Suprapubic skin (tissue), 4 donors: ENCODE measurements at regions not wholly inside any gene's neighbourhood (a gene's known extent, or its start where the extent isn't known, plus 50 kb on each side); places are given as distances from the start of the nearest gene placed in this dataset.
"Not testable (repeated sequence)": the region's sequence is repeated elsewhere in the genome, so short reads cannot be mapped to it uniquely, and the experiment has no call there.

Experiments used
- DNase-seq, 2 donors: peaks; one replicate each; pipeline ENCODE4 v3.0.0-alpha.2; 2019; ENCODE audit warnings: low spot score in 2 of 2
- H3K27ac ChIP-seq: fragments of 200-600 bp; sonication (generic); one replicate; pipeline ENCODE4 v1.5.1; 2019
- H3K27me3 ChIP-seq: fragments of 200-600 bp; sonication (generic); one replicate; pipeline ENCODE4 v1.5.1; 2019
- H3K36me3 ChIP-seq: fragments of 200-600 bp; sonication (generic); one replicate; pipeline ENCODE4 v1.5.1; 2019
- H3K4me1 ChIP-seq: fragments of 200-600 bp; sonication (generic); one replicate; pipeline ENCODE4 v1.5.1; 2019
- H3K4me3 ChIP-seq: fragments of 200-600 bp; sonication (generic); one replicate; pipeline ENCODE4 v1.5.1; 2019; ENCODE audit warnings: mild to moderate bottlenecking
- H3K9me3 ChIP-seq: fragments of 200-600 bp; sonication (generic); one replicate; pipeline ENCODE4 v1.5.1; 2019
- CTCF ChIP-seq, 2 donors: fragments of 200-600 bp in 1 of 2; fragments of 450-650 bp in 1 of 2; sonication (generic) in 1 of 2; IDR thresholded peaks; one replicate each; pipeline ENCODE4 v1.5.1; 2016 to 2019; ENCODE audit warnings: antibody characterized with exemption in 2 of 2, mild to moderate bottlenecking in 1 of 2, moderate library complexity in 1 of 2
- EP300 ChIP-seq: sonication (generic); formaldehyde crosslinking; IDR thresholded peaks from one replicate; pipeline ENCODE4 v1.6.1; 2017; ENCODE audit warnings: antibody characterized with exemption
- POLR2A ChIP-seq, 2 donors: fragments of 450-650 bp; IDR thresholded peaks; one replicate each; pipeline ENCODE4 v1.6.1; 2017; ENCODE audit warnings: antibody characterized with exemption in 2 of 2, mild to moderate bottlenecking in 2 of 2, moderate library complexity in 2 of 2
- POLR2AphosphoS5 ChIP-seq, 3 donors: sonication (generic); formaldehyde crosslinking; IDR thresholded peaks; one replicate each; pipeline ENCODE4 v1.6.1; 2017; ENCODE audit warnings: antibody characterized with exemption in 3 of 3
- WGBS: methylation state at CpG from one replicate; pipeline ENCODE4 v1.1.5; 2018; 5-methylcytosine and 5-hydroxymethylcytosine counted together

- H3K27me3 ChIP-seq = no peaks in the 10 kb centered on the region
- no peak overlapping the region for H3K4me3 ChIP-seq
- DNase-seq = no peak
- H3K36me3 ChIP-seq = no peaks in the 10 kb centered on the region
- no peak overlapping the region for H3K27ac ChIP-seq
- peaks cover 4% of the 10 kb centered on the region for H3K4me1 ChIP-seq
- WGBS = 10% methylated on average over 2 of the region's 2 CpGs
- TF ChIP-seq POLR2AphosphoS5 (IDR thresholded peaks at IDR 0.05) (no peak), EP300 (no peak), CTCF (IDR thresholded peaks at IDR 0.05) (no peak), POLR2A (IDR thresholded peaks at IDR 0.05) (no peak)
- no peaks in the 10 kb centered on the region for H3K9me3 ChIP-seq
These were observed 124.7 kb downstream of the NPIPB5 start for GRCh38 chr16:22635357-22635761.

- Histone ChIP-seq H3K27me3 (no peaks in the 10 kb centered on the region), H3K4me3 (no peak overlapping the region), H3K36me3 (no peaks in the 10 kb centered on the region), H3K9me3 (no peaks in the 10 kb centered on the region), H3K4me1 (peaks cover 4% of the 10 kb centered on the region), H3K27ac (no peak overlapping the region)
- no peak for DNase-seq
- 50% methylated on average over 6 of the region's 6 CpGs for WGBS
- TF ChIP-seq CTCF (IDR thresholded peaks at IDR 0.05) = no peak
- TF ChIP-seq POLR2A (IDR thresholded peaks at IDR 0.05) = no peak
- TF ChIP-seq POLR2AphosphoS5 (IDR thresholded peaks at IDR 0.05) = no peak
- TF ChIP-seq EP300 = no peak
These were observed 125.1 kb downstream of the NPIPB5 start for GRCh38 chr16:22635801-22636200.

GRCh38 chr16:22638393-22639206 is 127.9 kb downstream of the NPIPB5 start:
- no peak for DNase-seq
- H3K27me3 ChIP-seq = no peaks in the 10 kb centered on the region
- H3K9me3 ChIP-seq = no peaks in the 10 kb centered on the region
- no peaks in the 10 kb centered on the region for H3K36me3 ChIP-seq
- WGBS = 58% methylated on average over 8 of the region's 8 CpGs
- TF ChIP-seq EP300 (no peak), POLR2AphosphoS5 (IDR thresholded peaks at IDR 0.05) (peak in 1 of 3 donors; percentile 79), CTCF (IDR thresholded peaks at IDR 0.05) (no peak)
- peaks cover 4% of the 10 kb centered on the region for H3K4me1 ChIP-seq
- H3K4me3 ChIP-seq = no peak overlapping the region
- no peak overlapping the region for H3K27ac ChIP-seq

- H3K27ac ChIP-seq = no peak overlapping the region
- peaks cover 7% of the 10 kb centered on the region for H3K27me3 ChIP-seq
- H3K36me3 ChIP-seq = no peaks in the 10 kb centered on the region
- H3K4me1 ChIP-seq = peaks cover 4% of the 10 kb centered on the region
- 33% methylated on average over 1 of the region's 1 CpG for WGBS
- no peaks in the 10 kb centered on the region for H3K9me3 ChIP-seq
- H3K4me3 ChIP-seq = no peak overlapping the region
- no peak for DNase-seq
- TF ChIP-seq POLR2A (IDR thresholded peaks at IDR 0.05) (no peak), EP300 (no peak), CTCF (IDR thresholded peaks at IDR 0.05) (no peak), POLR2AphosphoS5 (IDR thresholded peaks at IDR 0.05) (no peak)
These were observed 130.5 kb downstream of the NPIPB5 start for GRCh38 chr16:22641131-22641628.

- peaks cover 18% of the 10 kb centered on the region for H3K27me3 ChIP-seq
- no peak overlapping the region for H3K4me3 ChIP-seq
- peaks cover 4% of the 10 kb centered on the region for H3K4me1 ChIP-seq
- H3K27ac ChIP-seq = no peak overlapping the region
- H3K9me3 ChIP-seq = no peaks in the 10 kb centered on the region
- TF ChIP-seq EP300 = no peak
- H3K36me3 ChIP-seq = no peaks in the 10 kb centered on the region
- 73% methylated on average over 9 of the region's 9 CpGs for WGBS
- DNase-seq = no peak
These were observed 131.9 kb downstream of the NPIPB5 start for GRCh38 chr16:22642416-22643088.

GRCh38 chr16:22643203-22643602 is 132.5 kb downstream of the NPIPB5 start:
- not testable (repeated sequence) for H3K4me3 ChIP-seq, H3K4me1 ChIP-seq, H3K36me3 ChIP-seq, H3K9me3 ChIP-seq, H3K27ac ChIP-seq, DNase-seq
- peaks cover 24% of the 10 kb centered on the region for H3K27me3 ChIP-seq
- WGBS = 90% methylated on average over 5 of the region's 5 CpGs
